ENCODE measurements at regions not wholly inside any gene's neighbourhood (a gene's known extent, or its start where the extent isn't known, plus 50 kb on each side); places are given as distances from the start of the nearest gene placed in this dataset.

- TF ChIP-seq FOXP1 (CRISPR knock-in tag; IDR thresholded peaks at IDR 0.05; ENCODE audit: borderline replicate concordance) (no peak), CTCF (IDR thresholded peaks at IDR 0.05) (no peak), CBFB (CRISPR knock-in tag; IDR thresholded peaks at IDR 0.05; ENCODE audit: low read depth) (no peak), ZNF121 (CRISPR knock-in tag; IDR thresholded peaks at IDR 0.05) (no peak)
These were observed 120.3 kb upstream of the CLSTN2 start for GRCh38 chr3:139814646-139815045.

Measured in WTC11 (cell line).